OCI-LY7 (cell line): ENCODE measurements at regions not wholly inside any gene's neighbourhood (a gene's known extent, or its start where the extent isn't known, plus 50 kb on each side); places are given as distances from the start of the nearest gene placed in this dataset.

Source experiments
- BruUV-seq: library from RNA; stranded (reverse); fragments of 400-500 nt; replicated peaks from 2 replicates; lab custom pipeline; 2021; lab: Mats Ljungman, UMichigan
- CTCF ChIA-PET: fragments of 300-600 bp; sonication (Branson Sonifier 250); formaldehyde crosslinking; loops from one replicate; lab custom pipeline; 2022; ENCODE audit warnings: antibody characterized with exemption; ENCODE audit not compliant: unreplicated experiment; lab: Charles Lee
- POLR2A ChIA-PET: fragments of 300-600 bp; sonication (Branson Sonifier 250); formaldehyde crosslinking; loops from one replicate; lab custom pipeline; 2022; ENCODE audit warnings: antibody characterized with exemption; lab: Charles Lee
- DNase-seq: peaks from one replicate; pipeline ENCODE4 v3.0.0-alpha.2; 2015; ENCODE audit warnings: low spot score
- H2AFZ ChIP-seq: fragments of 200-600 bp; sonication (generic), shearing (Covaris generic); 2 replicates; pipeline ENCODE4 v1.6.1; 2014; ENCODE audit warnings: mild to moderate bottlenecking, antibody characterized with exemption, low read length, moderate library complexity
- H3K27ac ChIP-seq: fragments of 200-600 bp; sonication (generic); 2 replicates; pipeline ENCODE4 v1.5.1; 2014; ENCODE audit warnings: mixed run types, low read depth, mild to moderate bottlenecking, moderate library complexity, low read length, inconsistent platforms; ENCODE audit not compliant: poor library complexity, severe bottlenecking
- H3K36me3 ChIP-seq: fragments of 200-600 bp; sonication (generic); 2 replicates; pipeline ENCODE4 v1.6.1; 2014; ENCODE audit warnings: mild to moderate bottlenecking, antibody characterized with exemption, low read length, moderate library complexity, mixed read lengths; ENCODE audit not compliant: insufficient read depth
- H3K4me1 ChIP-seq: fragments of 200-600 bp; sonication (generic); 2 replicates; pipeline ENCODE4 v1.5.1; 2014; ENCODE audit warnings: mild to moderate bottlenecking, low read length; ENCODE audit not compliant: insufficient read depth, poor library complexity, severe bottlenecking
- H3K4me2 ChIP-seq: fragments of 200-600 bp; sonication (generic); 2 replicates; pipeline ENCODE4 v1.6.1; 2014; ENCODE audit warnings: mild to moderate bottlenecking, low read length
- H3K4me3 ChIP-seq: fragments of 200-600 bp; sonication (generic); 2 replicates; pipeline ENCODE4 v1.5.1; 2014; ENCODE audit warnings: mild to moderate bottlenecking, low read depth, low read length; ENCODE audit not compliant: poor library complexity, severe bottlenecking
- H3K79me2 ChIP-seq: fragments of 200-600 bp; sonication (generic); 2 replicates; pipeline ENCODE4 v1.6.1; 2016; ENCODE audit warnings: low read depth, mild to moderate bottlenecking, low read length, moderate library complexity, mixed read lengths; ENCODE audit not compliant: insufficient read depth
- H3K9me2 ChIP-seq: fragments of 200-600 bp; sonication (generic); 2 replicates; pipeline ENCODE4 v1.6.1; 2016; ENCODE audit warnings: mild to moderate bottlenecking, low read length, mixed read lengths; ENCODE audit not compliant: insufficient read depth
- H3K9me3 ChIP-seq: fragments of 200-600 bp; sonication (generic); 2 replicates; pipeline ENCODE4 v1.6.1; 2014; ENCODE audit warnings: mild to moderate bottlenecking, mixed run types, low read length, mixed read lengths
- H4K20me1 ChIP-seq: fragments of 200-600 bp; sonication (generic); 2 replicates; pipeline ENCODE4 v1.6.1; 2014; ENCODE audit warnings: mild to moderate bottlenecking, antibody characterized with exemption, low read length, moderate library complexity, mixed read lengths; ENCODE audit not compliant: insufficient read depth
- EZH2phosphoT487 ChIP-seq: fragments of 200-600 bp; sonication (generic); IDR thresholded peaks from 2 replicates; pipeline ENCODE4 v1.6.1; 2018; ENCODE audit warnings: low read depth, borderline replicate concordance, mild to moderate bottlenecking, mixed run types, antibody characterized with exemption, low read length, moderate library complexity, mixed read lengths
- intact Hi-C: fragments of 100-400 bp; cut with micrococcal nuclease; formaldehyde crosslinking; loops from one replicate; pipeline ENCODE4 v1.10.0; 2022; ENCODE audit not compliant: unreplicated experiment
- TF ChIP-seq, protein P1 (sequence below): fragments of 200-600 bp; sonication (generic); conservative IDR thresholded peaks from 2 replicates; pipeline ENCODE4 v1.5.1; 2014; ENCODE audit warnings: mild to moderate bottlenecking, antibody characterized with exemption, low read length, moderate library complexity, mixed read lengths

GRCh38 chrX:117570160-117570559, 546.5 kb downstream of the KLHL13 start:
- Histone ChIP-seq H3K27ac (no peak overlapping the region), H3K9me2 (no peaks in the 10 kb centered on the region), H3K4me3 (no peak overlapping the region), H3K79me2 (no peaks in the 10 kb centered on the region), H3K9me3 (no peaks in the 10 kb centered on the region), H2AFZ (no peak overlapping the region), H3K4me1 (no peaks in the 10 kb centered on the region), H4K20me1 (no peaks in the 10 kb centered on the region), H3K4me2 (no peak overlapping the region), H3K36me3 (no peaks in the 10 kb centered on the region)
- BruUV-seq: no TSS peak
- CTCF ChIA-PET: no interaction called here
- TF ChIP-seq, protein P1, sequence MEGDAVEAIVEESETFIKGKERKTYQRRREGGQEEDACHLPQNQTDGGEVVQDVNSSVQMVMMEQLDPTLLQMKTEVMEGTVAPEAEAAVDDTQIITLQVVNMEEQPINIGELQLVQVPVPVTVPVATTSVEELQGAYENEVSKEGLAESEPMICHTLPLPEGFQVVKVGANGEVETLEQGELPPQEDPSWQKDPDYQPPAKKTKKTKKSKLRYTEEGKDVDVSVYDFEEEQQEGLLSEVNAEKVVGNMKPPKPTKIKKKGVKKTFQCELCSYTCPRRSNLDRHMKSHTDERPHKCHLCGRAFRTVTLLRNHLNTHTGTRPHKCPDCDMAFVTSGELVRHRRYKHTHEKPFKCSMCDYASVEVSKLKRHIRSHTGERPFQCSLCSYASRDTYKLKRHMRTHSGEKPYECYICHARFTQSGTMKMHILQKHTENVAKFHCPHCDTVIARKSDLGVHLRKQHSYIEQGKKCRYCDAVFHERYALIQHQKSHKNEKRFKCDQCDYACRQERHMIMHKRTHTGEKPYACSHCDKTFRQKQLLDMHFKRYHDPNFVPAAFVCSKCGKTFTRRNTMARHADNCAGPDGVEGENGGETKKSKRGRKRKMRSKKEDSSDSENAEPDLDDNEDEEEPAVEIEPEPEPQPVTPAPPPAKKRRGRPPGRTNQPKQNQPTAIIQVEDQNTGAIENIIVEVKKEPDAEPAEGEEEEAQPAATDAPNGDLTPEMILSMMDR: no peak
- no peak for TF ChIP-seq EZH2phosphoT487
- POLR2A ChIA-PET: no interaction called here
- DNase-seq: no peak
- intact Hi-C loops: no loop called here

DNA sequence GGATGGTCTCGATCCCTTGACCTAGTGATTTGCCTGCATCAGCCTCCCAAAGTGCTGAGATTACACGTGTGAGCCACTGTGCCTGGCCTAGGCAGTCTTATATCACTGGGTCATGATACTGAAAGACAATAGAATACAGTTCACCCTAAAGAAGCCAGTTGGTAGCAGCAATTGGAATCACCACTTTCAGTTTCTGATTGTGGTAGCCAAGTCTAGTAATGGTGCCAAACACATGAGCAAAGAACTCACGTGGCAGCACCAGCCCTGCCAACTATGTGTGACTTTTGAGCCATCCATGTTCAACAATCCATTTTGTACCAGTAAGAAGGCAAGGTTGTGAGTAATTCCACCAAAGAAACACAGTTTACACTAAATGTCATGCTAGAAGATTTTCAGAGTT, 548.4 kb downstream of the KLHL13 start:
- no peaks in the 10 kb centered on the region for H3K4me1 ChIP-seq
- no peaks in the 10 kb centered on the region for H3K9me3 ChIP-seq
- ChIA-PET POLR2A (no interaction called here), CTCF (no interaction called here)
- no peaks in the 10 kb centered on the region for H3K79me2 ChIP-seq
- H3K4me3 ChIP-seq: no peak overlapping the region
- H3K36me3 ChIP-seq: no peaks in the 10 kb centered on the region
- no peak overlapping the region for H2AFZ ChIP-seq
- no peaks in the 10 kb centered on the region for H4K20me1 ChIP-seq
- no peaks in the 10 kb centered on the region for H3K9me2 ChIP-seq
- no peak for DNase-seq
- no peak overlapping the region for H3K4me2 ChIP-seq
- H3K27ac ChIP-seq: no peak overlapping the region
- no peak for TF ChIP-seq EZH2phosphoT487
- TF ChIP-seq, protein P1: no peak
- no TSS peak for BruUV-seq
- intact Hi-C loops: no loop called here

DNA sequence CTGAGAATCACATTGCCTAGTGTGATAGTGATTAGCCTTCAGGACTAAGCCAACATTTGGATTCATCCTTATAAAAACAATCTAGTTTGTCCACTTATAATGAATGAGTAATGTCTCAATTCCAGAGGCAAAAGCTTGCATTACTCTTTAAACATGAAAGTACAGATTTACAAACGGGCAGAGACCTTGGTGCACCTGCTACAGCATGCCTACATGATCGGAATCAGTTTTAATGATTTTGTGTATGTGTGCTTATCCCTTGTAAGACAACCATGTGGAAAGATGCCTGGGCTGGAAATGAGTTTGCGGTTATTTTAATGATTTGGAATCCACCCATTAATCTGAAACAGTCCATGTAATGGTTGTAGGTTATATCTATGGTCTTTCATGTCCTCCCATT, 572.7 kb downstream of the KLHL13 start:
- TF ChIP-seq, protein P1: no peak
- no peak for TF ChIP-seq EZH2phosphoT487
- H3K79me2 ChIP-seq: no peaks in the 10 kb centered on the region
- H3K4me2 ChIP-seq: no peak overlapping the region
- intact Hi-C loops: no loop called here
- no peaks in the 10 kb centered on the region for H3K9me2 ChIP-seq
- H3K27ac ChIP-seq: no peak overlapping the region
- H3K9me3 ChIP-seq: no peaks in the 10 kb centered on the region
- ChIA-PET POLR2A (interaction anchor here (0.6 kb wide), 1 partner anchor 547 kb away, joined by 3 read pairs; no protein-coding TSS in a partner anchor), CTCF (no interaction called here)
- no peak for DNase-seq
- no peak overlapping the region for H2AFZ ChIP-seq
- no peaks in the 10 kb centered on the region for H3K36me3 ChIP-seq
- no peak overlapping the region for H3K4me3 ChIP-seq
- H3K4me1 ChIP-seq: no peaks in the 10 kb centered on the region
- H4K20me1 ChIP-seq: no peaks in the 10 kb centered on the region
- BruUV-seq: no TSS peak
